ENCODE measurements at regions not wholly inside any gene's neighbourhood (a gene's known extent, or its start where the extent isn't known, plus 50 kb on each side); places are given as distances from the start of the nearest gene placed in this dataset.

- TF ChIP-seq CTCF (IDR thresholded peaks at IDR 0.05; ENCODE audit: insufficient read depth, low read length): no peak
- no peak for TF ChIP-seq REST (IDR thresholded peaks at IDR 0.05; ENCODE audit: insufficient replicate concordance, low read depth)
- TF ChIP-seq POLR2AphosphoS5 (IDR thresholded peaks at IDR 0.05; ENCODE audit: low read depth): no peak
These were observed 76.0 kb upstream of the XPA start for GRCh38 chr9:97773091-97773490.

Measured in HL-60 (cell line).